K562 (cell line): ENCODE measurements at regions not wholly inside any gene's neighbourhood (a gene's known extent, or its start where the extent isn't known, plus 50 kb on each side); places are given as distances from the start of the nearest gene placed in this dataset.

Source experiments
- CHD2 ChIP-seq: IDR thresholded peaks from 2 replicates; pipeline ENCODE4 v1.6.1; 2011; ENCODE audit warnings: low read depth, low read length
- ESRRB ChIP-seq: fragments of 250-450 bp; sonication (Bioruptor Pico); IDR thresholded peaks from 2 replicates; pipeline ENCODE4 v1.5.0; 2020; ENCODE audit warnings: mild to moderate bottlenecking, moderate library complexity, borderline replicate concordance
- KLF10 ChIP-seq: fragments of 250-450 bp; sonication (Bioruptor Pico); IDR thresholded peaks from 2 replicates; pipeline ENCODE4 v1.6.1; 2021; ENCODE audit warnings: matching md5 sums
- L3MBTL2 ChIP-seq: fragments of 450-650 bp; IDR thresholded peaks from 2 replicates; pipeline ENCODE4 v1.6.1; 2016; ENCODE audit warnings: mild to moderate bottlenecking, moderate library complexity
- NR3C1 ChIP-seq: sonication (generic); formaldehyde crosslinking; IDR thresholded peaks from 2 replicates; pipeline ENCODE4 v1.8.1; 2022; ENCODE audit warnings: missing genetic modification reagents
- NRF1 ChIP-seq, 2 experiments: fragments of 450-650 bp; IDR thresholded peaks in 1 of 2; conservative IDR thresholded peaks in 1 of 2; 2 replicates each; pipeline ENCODE4 v1.6.1; 2014; ENCODE audit warnings: mild to moderate bottlenecking in 2 of 2
- PHB2 ChIP-seq: fragments of 450-650 bp; IDR thresholded peaks from 2 replicates; pipeline ENCODE4 v1.6.1; 2017; ENCODE audit warnings: low read depth
- POLR2A ChIP-seq: fragments of 450-650 bp; conservative IDR thresholded peaks from 2 replicates; pipeline ENCODE4 v1.6.1; 2016
- SOX6 ChIP-seq: fragments of 450-650 bp; IDR thresholded peaks from 2 replicates; pipeline ENCODE4 v1.6.1; 2014; ENCODE audit warnings: mild to moderate bottlenecking
- ZFX ChIP-seq: sonication (generic); formaldehyde crosslinking; IDR thresholded peaks from 2 replicates; pipeline ENCODE4 v1.8.0; 2022; ENCODE audit warnings: mild to moderate bottlenecking, missing genetic modification reagents, moderate library complexity
- TF ChIP-seq, protein P1 (sequence below), 3 experiments: IDR thresholded peaks in 2 of 3; conservative IDR thresholded peaks in 1 of 3; 2 replicates each; pipeline ENCODE4 v1.5.1; 2011 to 2012; ENCODE audit warnings: low read length in 3 of 3, mild to moderate bottlenecking in 3 of 3, control low read depth in 2 of 3, improper control_type of control experiment in 1 of 3, inconsistent platforms in 1 of 3, low read depth in 1 of 3, mixed read lengths in 1 of 3, moderate library complexity in 1 of 3; ENCODE audit not compliant: insufficient read depth in 2 of 3
- TF ChIP-seq, protein P2 (sequence below): sonication (generic); formaldehyde crosslinking; IDR thresholded peaks from 2 replicates; pipeline ENCODE4 v1.8.0; 2022; ENCODE audit warnings: missing genetic modification reagents, mild to moderate bottlenecking, borderline replicate concordance

DNA sequence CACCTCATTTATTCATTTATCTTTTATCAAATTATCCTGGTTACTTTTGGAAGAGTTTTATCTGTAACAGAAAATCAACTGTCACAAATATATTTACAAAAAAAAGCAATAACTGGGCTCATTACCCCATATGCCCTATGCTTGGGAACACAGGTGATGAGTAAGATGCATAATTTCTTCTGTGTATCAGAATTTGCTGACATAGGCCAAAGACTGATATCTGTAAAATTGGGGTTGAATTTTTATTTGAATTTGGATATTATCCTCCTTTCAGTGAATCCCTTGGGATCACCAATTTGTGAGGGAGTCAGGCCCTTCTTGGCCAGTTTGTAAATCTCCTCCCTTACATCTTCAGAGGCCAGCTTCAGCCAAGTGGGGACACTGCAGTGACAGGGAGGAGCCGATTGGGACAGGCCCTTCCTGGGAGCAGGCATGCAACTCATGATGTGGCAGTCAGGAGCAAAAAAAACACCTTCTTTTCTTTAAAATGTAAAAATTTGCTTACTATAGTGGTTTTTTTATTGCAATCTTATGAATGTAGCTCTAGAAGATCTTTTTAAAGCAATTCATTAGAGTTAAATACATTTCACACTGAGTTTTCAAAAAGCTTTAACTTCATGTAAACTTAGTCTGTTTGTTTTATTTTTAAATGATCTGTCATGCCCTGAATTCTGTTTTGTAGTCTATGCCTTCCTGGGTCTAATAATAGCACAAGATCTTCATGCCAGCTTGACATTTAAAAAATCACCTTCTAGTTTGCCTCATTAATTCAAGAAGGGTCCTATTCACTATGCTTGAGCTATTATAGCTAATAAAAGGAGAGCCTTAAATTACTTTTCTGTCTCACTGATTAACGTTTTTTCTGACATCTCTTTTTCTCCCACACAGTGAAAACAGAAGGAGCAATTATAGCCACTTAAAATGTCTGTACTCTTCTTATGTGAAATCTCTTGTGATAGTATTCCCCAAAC lies 136.6 kb upstream of the SPRY1 start:
- TF ChIP-seq ZFX (CRISPR knock-in tag) = no peak
- no peak for TF ChIP-seq NRF1 (conservative IDR thresholded peaks at IDR 0.05 in 1 of 2, IDR thresholded peaks at IDR 0.05 in 1 of 2)
- TF ChIP-seq SOX6 = no peak
- no peak for TF ChIP-seq ESRRB (CRISPR knock-in tag)
- TF ChIP-seq, protein P1, sequence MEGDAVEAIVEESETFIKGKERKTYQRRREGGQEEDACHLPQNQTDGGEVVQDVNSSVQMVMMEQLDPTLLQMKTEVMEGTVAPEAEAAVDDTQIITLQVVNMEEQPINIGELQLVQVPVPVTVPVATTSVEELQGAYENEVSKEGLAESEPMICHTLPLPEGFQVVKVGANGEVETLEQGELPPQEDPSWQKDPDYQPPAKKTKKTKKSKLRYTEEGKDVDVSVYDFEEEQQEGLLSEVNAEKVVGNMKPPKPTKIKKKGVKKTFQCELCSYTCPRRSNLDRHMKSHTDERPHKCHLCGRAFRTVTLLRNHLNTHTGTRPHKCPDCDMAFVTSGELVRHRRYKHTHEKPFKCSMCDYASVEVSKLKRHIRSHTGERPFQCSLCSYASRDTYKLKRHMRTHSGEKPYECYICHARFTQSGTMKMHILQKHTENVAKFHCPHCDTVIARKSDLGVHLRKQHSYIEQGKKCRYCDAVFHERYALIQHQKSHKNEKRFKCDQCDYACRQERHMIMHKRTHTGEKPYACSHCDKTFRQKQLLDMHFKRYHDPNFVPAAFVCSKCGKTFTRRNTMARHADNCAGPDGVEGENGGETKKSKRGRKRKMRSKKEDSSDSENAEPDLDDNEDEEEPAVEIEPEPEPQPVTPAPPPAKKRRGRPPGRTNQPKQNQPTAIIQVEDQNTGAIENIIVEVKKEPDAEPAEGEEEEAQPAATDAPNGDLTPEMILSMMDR (IDR thresholded peaks at IDR 0.05 in 2 of 3, conservative IDR thresholded peaks at IDR 0.05 in 1 of 3; ENCODE audit: insufficient read depth in 2 of 3, low read depth in 1 of 3, low read length in 3 of 3) = no peak
- no peak for TF ChIP-seq L3MBTL2
- TF ChIP-seq POLR2A = no peak
- TF ChIP-seq NR3C1 = no peak
- no peak for TF ChIP-seq PHB2
- TF ChIP-seq KLF10 (CRISPR knock-in tag) = no peak
- TF ChIP-seq, protein P2, sequence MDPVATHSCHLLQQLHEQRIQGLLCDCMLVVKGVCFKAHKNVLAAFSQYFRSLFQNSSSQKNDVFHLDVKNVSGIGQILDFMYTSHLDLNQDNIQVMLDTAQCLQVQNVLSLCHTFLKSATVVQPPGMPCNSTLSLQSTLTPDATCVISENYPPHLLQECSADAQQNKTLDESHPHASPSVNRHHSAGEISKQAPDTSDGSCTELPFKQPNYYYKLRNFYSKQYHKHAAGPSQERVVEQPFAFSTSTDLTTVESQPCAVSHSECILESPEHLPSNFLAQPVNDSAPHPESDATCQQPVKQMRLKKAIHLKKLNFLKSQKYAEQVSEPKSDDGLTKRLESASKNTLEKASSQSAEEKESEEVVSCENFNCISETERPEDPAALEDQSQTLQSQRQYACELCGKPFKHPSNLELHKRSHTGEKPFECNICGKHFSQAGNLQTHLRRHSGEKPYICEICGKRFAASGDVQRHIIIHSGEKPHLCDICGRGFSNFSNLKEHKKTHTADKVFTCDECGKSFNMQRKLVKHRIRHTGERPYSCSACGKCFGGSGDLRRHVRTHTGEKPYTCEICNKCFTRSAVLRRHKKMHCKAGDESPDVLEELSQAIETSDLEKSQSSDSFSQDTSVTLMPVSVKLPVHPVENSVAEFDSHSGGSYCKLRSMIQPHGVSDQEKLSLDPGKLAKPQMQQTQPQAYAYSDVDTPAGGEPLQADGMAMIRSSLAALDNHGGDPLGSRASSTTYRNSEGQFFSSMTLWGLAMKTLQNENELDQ = no peak
- TF ChIP-seq CHD2 = no peak
